ENCODE measurements at regions not wholly inside any gene's neighbourhood (a gene's known extent, or its start where the extent isn't known, plus 50 kb on each side); places are given as distances from the start of the nearest gene placed in this dataset.

DNA sequence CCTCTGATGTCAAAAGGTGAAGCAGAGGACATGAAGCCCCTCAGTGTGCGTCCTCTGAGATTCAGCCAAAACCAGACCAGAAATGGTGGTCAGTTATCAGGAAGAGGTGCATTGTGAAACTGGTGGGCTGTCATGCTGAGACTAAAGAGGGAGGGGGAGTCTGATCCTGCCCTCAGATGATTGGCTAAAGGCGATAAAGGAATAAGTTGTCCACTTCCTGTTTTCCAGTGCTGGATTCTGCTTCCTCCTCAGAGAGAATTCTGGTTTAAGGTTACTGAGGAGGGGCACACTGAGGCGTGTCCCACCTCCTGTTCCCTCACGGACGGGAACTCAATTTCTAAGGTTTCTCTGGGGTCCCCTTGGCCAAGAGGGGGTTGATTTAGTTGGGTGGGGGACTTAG is 97.0 kb upstream of the UBE3A start:
- Mint-ChIP-seq H3K4me1 (peaks cover 11% of the 10 kb centered on the region), H3K27ac (ENCODE audit: unreplicated experiment) (no peak overlapping the region), H3K4me3 (no peak overlapping the region), H3K36me3 (ENCODE audit: low read depth) (peaks cover 6% of the 10 kb centered on the region), H3K27me3 (ENCODE audit: low read depth) (no peaks in the 10 kb centered on the region), H3K9me3 (peaks cover 6% of the 10 kb centered on the region)
- TF ChIP-seq, protein P1, sequence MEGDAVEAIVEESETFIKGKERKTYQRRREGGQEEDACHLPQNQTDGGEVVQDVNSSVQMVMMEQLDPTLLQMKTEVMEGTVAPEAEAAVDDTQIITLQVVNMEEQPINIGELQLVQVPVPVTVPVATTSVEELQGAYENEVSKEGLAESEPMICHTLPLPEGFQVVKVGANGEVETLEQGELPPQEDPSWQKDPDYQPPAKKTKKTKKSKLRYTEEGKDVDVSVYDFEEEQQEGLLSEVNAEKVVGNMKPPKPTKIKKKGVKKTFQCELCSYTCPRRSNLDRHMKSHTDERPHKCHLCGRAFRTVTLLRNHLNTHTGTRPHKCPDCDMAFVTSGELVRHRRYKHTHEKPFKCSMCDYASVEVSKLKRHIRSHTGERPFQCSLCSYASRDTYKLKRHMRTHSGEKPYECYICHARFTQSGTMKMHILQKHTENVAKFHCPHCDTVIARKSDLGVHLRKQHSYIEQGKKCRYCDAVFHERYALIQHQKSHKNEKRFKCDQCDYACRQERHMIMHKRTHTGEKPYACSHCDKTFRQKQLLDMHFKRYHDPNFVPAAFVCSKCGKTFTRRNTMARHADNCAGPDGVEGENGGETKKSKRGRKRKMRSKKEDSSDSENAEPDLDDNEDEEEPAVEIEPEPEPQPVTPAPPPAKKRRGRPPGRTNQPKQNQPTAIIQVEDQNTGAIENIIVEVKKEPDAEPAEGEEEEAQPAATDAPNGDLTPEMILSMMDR (conservative IDR thresholded peaks at IDR 0.05) = no peak
- no peak for DNase-seq (ENCODE audit: low read depth, low spot score)

DNA sequence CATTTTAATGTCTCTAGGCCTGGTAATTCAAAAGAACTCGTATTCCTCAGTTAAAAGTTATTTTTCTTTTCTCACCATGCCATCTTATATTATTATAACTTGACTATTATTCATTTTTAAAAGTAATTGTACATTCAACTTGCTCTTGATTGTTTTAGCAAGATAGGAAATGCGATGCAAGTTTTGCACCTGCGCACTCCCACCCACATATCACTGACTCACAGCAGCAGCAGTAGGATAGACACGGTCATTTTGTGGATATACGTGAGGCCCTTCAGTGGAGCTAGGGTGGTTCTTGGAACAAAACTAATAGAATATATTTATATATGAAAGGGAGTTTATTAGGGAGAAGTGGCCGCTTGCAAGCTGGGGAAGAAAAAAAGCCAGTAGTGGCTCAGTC is 95.5 kb upstream of the UBE3A start:
- no peak overlapping the region for H3K4me3 Mint-ChIP-seq
- TF ChIP-seq, protein P1 (conservative IDR thresholded peaks at IDR 0.05) = no peak
- H3K4me1 Mint-ChIP-seq = peaks cover 11% of the 10 kb centered on the region
- H3K36me3 Mint-ChIP-seq (ENCODE audit: low read depth) = peaks cover 6% of the 10 kb centered on the region
- H3K27ac Mint-ChIP-seq (ENCODE audit: unreplicated experiment) = no peak overlapping the region
- peaks cover 6% of the 10 kb centered on the region for H3K9me3 Mint-ChIP-seq
- DNase-seq (ENCODE audit: low read depth, low spot score) = no peak
- H3K27me3 Mint-ChIP-seq (ENCODE audit: low read depth) = no peaks in the 10 kb centered on the region

DNA sequence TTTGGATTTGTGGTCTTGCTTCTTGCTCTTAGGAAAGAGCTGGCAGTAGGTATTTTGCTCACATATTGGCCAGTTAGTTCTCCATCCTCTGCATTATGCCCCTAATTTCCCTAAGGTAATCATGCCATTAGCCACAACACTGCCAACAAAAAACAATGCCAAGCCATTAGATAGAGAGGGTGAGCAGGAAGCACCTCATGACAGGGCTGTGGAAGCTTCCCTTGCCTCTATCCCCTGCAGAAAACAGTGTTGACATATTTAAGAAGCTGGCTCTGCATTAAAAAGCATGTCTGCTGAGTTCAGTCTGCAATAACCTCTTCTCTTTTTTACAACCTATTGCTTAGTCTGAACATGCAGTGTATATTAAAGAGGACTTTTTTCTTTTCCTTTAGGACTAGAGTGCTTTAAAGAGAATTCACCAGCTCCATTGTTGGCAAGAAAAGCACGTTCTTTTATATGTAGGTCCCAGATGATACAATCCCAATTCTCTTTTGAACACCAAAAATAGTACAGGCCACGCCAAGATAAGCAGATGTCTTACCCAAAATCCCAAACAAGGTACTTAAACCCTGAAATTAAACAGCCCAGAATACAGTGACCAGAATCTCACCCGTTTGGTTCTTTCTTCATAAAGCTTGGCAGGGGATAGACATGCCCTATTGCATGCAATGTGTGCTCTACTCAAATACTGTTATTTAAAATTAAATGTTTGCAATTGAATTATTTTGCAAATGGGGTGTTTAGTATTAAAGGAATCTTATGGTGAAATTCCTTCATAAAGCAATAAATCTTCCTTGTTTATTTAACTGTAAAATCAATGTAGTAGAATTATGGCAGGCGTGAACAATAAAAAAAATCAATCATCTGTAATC is 93.7 kb upstream of the UBE3A start:
- Mint-ChIP-seq H3K4me3 (no peak overlapping the region), H3K36me3 (ENCODE audit: low read depth) (peaks cover 6% of the 10 kb centered on the region), H3K9me3 (peaks cover 8% of the 10 kb centered on the region), H3K27me3 (ENCODE audit: low read depth) (no peaks in the 10 kb centered on the region), H3K27ac (ENCODE audit: unreplicated experiment) (no peak overlapping the region), H3K4me1 (peaks cover 11% of the 10 kb centered on the region)
- DNase-seq (ENCODE audit: low read depth, low spot score) = no peak
- TF ChIP-seq, protein P1 (conservative IDR thresholded peaks at IDR 0.05) = no peak

DNA sequence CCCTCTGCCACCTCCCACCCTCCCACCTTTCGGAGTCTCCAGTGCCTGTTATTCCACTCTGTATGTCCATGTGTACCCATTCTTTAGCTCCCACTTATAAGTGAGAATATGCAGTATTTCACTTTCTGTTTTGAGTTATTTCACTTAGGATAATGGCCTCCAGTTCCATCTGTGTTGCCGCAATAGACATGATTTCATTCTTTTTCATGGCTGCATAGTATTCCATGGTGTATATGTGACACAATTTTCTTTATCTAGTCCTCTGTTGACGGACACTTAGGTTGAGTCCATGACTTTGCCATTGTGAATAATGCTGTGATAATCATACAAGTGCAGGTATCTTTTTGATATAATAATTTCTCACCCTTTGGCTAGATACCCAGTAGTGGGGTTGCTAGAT is 91.0 kb upstream of the UBE3A start:
- peaks cover 6% of the 10 kb centered on the region for H3K9me3 Mint-ChIP-seq
- no peaks in the 10 kb centered on the region for H3K36me3 Mint-ChIP-seq (ENCODE audit: low read depth)
- peaks cover 6% of the 10 kb centered on the region for H3K4me1 Mint-ChIP-seq
- DNase-seq (ENCODE audit: low read depth, low spot score) = no peak
- no peak overlapping the region for H3K27ac Mint-ChIP-seq (ENCODE audit: unreplicated experiment)
- TF ChIP-seq, protein P1 (conservative IDR thresholded peaks at IDR 0.05) = no peak
- H3K4me3 Mint-ChIP-seq = no peak overlapping the region
- H3K27me3 Mint-ChIP-seq (ENCODE audit: low read depth) = no peaks in the 10 kb centered on the region

DNA sequence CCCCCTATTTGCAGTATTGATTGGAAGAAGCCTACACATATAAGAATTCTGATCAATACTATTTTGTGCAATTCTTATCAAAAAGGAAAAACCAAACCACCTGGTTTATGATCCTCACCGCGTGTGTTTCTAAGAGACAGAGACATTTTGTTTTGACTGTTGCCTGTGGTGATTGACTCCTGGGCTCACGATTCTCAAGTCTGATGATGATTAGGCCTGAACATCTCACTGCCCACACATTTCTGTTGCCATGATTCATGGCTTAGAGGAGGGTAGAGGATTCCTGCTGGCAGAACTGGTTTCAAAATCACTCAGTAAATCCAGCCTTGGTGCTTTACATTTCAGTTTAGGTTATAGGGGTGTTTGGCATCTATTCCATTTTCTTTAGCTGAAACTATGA is 88.3 kb upstream of the UBE3A start:
- Mint-ChIP-seq H3K4me3 (no peak overlapping the region), H3K9me3 (peaks cover 9% of the 10 kb centered on the region), H3K27ac (ENCODE audit: unreplicated experiment) (no peak overlapping the region), H3K36me3 (ENCODE audit: low read depth) (no peaks in the 10 kb centered on the region), H3K27me3 (ENCODE audit: low read depth) (no peaks in the 10 kb centered on the region), H3K4me1 (no peaks in the 10 kb centered on the region)
- DNase-seq (ENCODE audit: low read depth, low spot score) = no peak
- TF ChIP-seq, protein P1 (conservative IDR thresholded peaks at IDR 0.05) = no peak
